GM19035 (cell line): ENCODE measurements at regions not wholly inside any gene's neighbourhood (a gene's known extent, or its start where the extent isn't known, plus 50 kb on each side); places are given as distances from the start of the nearest gene placed in this dataset.
"Not testable (repeated sequence)": the region's sequence is repeated elsewhere in the genome, so short reads cannot be mapped to it uniquely, and the experiment has no call there.

Experiments used
- ATAC-seq: cut with Tn5 transposase; IDR thresholded peaks from one replicate; pipeline ENCODE4 v1.9.1; 2021; ENCODE audit not compliant: unreplicated experiment

GRCh38 chr12:105523164-105524057, 192.9 kb downstream of the C12orf75 start:
- no peak for ATAC-seq

DNA sequence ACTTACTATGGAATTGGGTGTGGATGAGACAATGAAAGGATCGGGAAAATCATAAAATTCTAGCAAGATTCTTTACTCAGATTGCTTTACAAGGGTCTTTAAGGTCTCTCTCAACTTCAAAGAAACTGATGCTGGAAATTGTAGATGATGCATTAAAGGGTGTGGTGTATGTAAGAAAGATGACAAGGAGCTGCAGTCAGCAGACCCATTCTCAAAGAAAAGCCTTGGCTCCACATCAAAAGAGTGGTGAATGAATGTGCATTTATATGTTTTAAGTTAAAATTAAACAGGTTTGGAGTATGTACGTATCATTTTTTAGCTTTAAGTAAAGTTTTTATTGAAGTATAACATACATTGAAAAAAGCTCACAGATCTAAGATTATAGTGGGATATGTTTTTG, 194.5 kb downstream of the C12orf75 start:
- ATAC-seq: no peak

- no peak for ATAC-seq
Observed at GRCh38 chr12:105534068-105534467, 203.6 kb downstream of the C12orf75 start.

- ATAC-seq: not testable (repeated sequence)
Observed at GRCh38 chr12:105535033-105535432, 204.5 kb downstream of the C12orf75 start.

DNA sequence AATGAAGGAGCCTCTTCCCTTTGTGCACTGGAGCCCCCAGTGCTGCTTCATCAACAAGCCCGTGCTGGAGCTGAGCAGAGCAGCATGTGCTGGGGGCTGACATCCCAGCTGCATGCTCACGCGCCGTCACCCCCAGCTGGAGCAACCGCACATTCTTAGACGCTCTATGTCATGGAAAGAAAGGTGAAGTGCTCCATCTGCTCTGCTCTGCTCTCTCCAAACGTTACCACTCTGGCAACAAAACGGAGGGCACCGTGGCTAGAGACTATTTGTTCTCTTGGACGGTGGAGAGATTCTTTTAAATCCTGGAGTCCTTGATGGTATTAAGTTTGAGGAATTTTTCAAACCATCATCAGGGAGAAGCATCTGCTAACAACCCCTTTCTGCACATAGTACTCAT, 208.4 kb downstream of the C12orf75 start:
- no peak for ATAC-seq

GRCh38 chr12:105539735-105540134, 209.2 kb downstream of the C12orf75 start:
- no peak for ATAC-seq

DNA sequence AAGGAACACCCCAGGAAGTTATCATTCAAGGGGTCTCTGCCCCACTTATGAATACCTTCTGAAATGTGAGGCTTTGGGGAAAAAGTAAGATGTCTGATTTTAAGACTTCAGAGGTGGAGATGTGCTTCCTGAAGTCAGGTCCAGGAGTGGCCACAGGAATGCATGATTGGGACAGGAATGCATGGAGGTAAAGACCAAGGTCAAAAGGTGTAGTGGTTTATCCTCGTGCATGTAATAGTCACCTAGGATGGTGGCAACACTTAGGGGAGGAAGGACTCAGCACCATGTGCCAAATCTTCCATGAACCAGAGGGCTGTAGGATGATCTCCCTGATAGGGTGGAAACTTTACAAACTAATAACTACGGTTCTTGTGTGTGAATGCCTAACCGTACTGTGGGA, 217.3 kb downstream of the C12orf75 start:
- ATAC-seq: no peak

GRCh38 chr12:105548626-105549025, 218.1 kb downstream of the C12orf75 start:
- no peak for ATAC-seq

GRCh38 chr12:105552056-105552455, 221.6 kb downstream of the C12orf75 start:
- ATAC-seq: no peak

DNA sequence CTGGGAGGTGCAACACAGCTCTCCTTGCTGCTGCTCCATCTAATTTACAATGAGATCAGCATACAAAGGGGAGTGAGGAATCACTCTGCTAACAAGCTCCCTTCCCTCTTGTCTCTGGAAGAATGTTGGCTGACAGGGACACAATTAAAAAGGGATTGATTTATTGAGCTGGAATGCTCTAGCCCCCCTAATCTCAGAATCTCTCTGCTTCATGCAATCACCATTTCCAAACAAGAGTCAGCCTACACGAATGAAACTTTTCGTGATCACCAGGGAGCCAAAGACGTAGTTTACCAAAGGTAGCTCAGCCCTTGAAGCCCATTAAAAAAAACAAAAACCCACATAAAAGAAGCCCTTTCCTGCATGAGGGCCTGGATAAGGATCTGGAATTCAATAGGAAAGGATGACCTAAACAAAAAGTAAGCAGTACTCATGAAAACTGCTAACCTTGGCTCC, 223.8 kb downstream of the C12orf75 start:
- no peak for ATAC-seq

DNA sequence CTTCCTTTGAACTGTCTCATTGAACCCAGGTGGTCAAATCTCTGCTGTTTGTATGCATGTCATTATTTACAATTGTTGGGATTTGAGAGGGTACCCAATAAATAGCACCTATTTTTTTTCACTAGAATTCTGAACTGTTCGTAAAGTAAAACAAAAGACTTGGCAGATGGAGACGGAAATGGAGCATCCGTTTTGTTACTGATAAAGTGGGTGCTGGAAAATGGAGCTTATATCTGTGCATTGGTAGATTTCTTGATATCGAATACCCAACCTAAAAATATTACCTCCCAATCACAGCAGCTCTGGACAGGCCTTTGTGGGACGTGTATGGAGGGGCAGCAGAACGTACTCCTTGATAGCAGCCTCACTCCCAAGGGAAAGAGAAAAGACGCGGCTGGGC, 224.4 kb downstream of the C12orf75 start:
- ATAC-seq: no peak

DNA sequence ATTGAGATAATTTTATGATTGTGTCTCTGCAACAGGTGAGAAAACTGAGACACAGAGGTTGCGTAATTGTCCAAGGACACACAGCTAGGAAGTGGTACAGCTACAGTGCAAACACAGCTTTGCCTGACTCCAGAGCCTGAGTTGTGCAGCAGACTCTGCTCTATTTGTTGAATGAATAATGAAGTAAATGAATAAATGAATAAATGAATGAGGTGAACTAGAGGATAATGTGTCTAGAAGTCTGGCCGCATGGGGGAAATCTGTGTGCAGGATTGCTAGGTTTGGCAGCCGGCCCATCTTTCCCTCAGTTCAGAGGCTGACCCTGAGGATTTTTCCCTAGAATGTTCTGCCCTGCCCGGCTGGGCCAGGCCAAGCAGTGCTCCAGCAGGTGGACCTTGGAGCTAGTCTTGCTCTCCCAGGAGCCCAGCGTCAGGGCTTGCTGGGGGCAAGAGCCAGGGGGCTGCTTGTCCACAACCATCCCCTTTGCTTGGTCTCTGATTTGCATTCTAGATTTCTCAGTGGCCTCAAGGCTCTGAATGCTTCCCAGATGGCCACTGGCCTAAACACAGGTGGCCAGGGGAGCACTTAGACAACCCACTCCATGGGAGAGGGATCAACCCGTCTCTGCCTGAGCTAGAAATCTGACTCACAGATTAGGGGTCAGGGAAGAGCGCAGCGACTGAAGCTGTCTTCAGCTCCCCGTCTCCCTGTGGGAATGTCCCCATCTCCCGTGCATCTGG, 225.2 kb downstream of the C12orf75 start:
- ATAC-seq: no peak

GRCh38 chr12:105559310-105559709, 228.8 kb downstream of the C12orf75 start:
- ATAC-seq: no peak

DNA sequence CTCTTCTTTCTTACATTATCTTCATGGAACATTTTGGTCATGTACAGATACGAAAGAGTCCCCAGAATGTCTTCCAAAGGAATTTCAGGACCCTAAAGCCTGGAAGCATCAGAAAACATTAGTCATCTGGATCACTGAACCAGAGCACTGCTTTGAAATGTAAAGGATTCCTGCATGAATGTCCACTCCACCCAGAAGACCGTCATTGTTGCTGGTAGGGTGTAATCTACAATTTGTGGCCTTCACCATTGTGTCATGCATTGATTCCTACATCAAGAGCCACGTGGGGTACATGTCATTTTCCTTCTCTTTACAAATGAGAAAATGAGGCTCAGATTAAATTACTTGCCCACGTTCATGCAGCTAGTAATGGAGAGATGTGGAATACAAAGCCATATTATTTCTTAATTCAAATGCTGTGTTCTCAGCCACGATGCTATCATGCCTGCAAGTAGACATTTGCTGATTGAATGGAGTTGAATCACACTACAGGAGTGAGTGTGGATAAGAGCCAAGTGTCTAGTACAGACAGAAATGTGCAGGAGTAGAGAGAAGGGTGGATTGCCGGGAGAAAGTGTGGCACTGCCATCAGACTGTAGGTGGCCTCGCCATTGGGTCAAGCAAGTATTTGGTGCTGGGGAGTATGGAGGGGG, 231.2 kb downstream of the C12orf75 start:
- no peak for ATAC-seq

DNA sequence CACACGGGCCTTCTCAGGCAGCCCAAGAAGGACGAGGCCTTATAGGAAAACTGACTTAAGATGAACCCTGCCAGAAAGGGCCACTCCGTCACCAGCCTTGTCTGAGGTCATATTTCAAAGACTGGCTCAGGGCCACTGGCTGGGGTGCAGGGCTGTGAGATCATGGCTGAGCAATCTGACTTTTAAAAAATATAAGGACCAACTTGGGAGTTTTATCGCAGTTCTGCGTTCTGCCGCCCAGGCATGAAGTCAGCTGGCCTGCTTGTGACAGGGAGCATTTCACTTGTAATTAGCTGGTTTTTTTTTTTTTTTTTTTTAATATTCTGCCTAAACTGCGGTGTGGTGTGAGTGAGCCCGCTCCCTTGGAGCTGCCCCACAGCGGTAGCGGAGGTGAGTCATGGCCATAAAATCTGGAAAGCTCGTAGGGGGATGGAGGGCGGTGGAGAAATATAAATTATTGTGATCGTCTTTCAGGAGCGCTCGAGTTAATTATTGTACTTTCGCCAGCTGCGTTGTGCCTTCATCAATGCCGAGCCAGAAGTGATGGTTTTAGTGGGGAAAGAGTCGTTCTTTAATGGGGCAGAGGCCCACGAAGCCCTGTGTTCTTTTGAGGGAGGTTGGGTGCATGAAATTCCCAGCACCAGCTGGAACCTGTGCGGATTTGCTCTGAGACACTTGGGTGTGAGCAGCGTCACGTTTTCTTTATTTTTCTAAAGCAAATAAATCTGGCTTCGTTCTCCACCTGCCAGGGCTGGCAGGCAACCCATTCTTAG, 231.9 kb downstream of the C12orf75 start:
- ATAC-seq: no peak

GRCh38 chr12:105567061-105567460, 236.6 kb downstream of the C12orf75 start:
- no peak for ATAC-seq

GRCh38 chr12:105569886-105570285, 239.4 kb downstream of the C12orf75 start:
- no peak for ATAC-seq

- no peak for ATAC-seq
Observed at GRCh38 chr12:105570944-105571343, 240.5 kb downstream of the C12orf75 start.

GRCh38 chr12:105573574-105573973, 243.1 kb downstream of the C12orf75 start:
- no peak for ATAC-seq

GRCh38 chr12:105574056-105574715, 243.7 kb downstream of the C12orf75 start:
- ATAC-seq: no peak
